Globus pallidus (tissue), 1 donor: ENCODE measurements at regions not wholly inside any gene's neighbourhood (a gene's known extent, or its start where the extent isn't known, plus 50 kb on each side); places are given as distances from the start of the nearest gene placed in this dataset.
A peak's percentile ranks its signal among the peaks of the same experiment; 100 is the strongest.
"Not testable (repeated sequence)": the region's sequence is repeated elsewhere in the genome, so short reads cannot be mapped to it uniquely, and the experiment has no call there.

ENCODE experiments used
- DNase-seq: peaks from one replicate; pipeline ENCODE4 v3.0.0-alpha.2; 2015; ENCODE audit warnings: low spot score

GRCh38 chrX:35221391-35221790 lies 278.8 kb downstream of the FAM47B start:
- not testable (repeated sequence) for DNase-seq

DNA sequence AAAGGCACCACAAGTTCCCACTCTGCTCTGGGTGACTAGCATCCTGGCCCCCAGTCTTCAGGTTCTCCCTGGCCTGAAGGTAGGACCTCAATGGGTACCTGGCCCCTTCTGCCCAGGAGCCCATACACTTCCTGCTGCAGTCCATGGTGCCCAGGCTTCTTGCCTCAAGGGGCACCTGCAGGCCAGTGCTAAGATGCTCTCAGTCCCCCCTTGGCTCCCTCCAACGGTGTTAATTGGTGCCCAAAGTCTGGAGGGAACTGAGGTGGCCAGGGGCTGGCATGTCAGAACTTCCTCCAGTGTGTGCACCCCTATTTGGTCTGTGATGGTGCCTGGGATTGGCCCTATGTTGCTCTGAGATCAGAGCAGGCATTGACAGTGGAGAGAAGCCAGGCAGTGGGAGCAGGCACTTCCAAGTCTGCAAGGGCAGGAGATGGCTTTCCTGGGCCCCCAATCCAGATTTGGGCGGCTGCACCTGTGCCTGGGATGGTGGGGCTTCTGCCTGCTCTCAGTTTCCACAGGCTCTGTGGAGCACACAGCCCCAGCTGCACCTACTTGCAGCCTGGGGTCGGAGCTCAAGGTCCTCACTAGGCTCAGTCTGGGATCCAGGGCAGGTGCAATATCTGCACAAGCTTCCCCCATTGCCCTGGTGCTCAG lies 301.6 kb downstream of the FAM47B start:
- no peak for DNase-seq

DNA sequence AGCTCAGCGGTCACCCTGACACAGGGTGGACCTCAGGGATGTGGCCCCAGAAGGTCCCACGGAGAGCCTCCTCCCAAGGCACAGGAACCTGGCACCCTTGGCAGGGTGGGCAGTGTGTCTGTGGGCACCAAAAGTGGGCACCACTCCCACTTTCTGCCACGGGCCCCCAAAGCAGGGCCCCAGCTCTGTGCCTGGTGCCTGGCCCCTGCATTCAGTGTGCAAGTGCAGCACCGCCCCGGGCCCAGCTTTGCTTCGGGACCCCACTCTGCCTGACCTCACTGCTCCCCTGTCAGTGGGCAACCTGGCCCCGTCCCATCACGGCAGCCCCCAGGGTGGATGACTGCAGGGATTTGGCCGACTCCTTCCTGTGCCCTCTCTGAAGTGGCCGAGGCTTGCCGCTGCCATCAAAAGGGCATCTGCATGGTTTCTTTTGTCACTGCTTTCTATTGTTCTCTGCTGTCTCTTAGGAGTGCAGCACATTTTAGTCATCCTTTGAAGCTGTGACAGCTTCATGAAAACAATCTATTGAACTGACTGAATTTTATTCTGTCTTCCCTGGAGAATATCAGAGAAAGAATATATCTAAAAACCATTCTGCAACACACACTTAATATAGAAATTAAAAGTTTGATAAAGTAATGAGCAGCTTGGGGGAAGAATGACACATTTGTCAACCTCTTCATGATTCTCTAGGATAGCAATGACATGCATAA lies 302.4 kb downstream of the FAM47B start:
- DNase-seq = no peak

GRCh38 chrX:35251226-35251625 lies 308.6 kb downstream of the FAM47B start:
- no peak for DNase-seq

DNA sequence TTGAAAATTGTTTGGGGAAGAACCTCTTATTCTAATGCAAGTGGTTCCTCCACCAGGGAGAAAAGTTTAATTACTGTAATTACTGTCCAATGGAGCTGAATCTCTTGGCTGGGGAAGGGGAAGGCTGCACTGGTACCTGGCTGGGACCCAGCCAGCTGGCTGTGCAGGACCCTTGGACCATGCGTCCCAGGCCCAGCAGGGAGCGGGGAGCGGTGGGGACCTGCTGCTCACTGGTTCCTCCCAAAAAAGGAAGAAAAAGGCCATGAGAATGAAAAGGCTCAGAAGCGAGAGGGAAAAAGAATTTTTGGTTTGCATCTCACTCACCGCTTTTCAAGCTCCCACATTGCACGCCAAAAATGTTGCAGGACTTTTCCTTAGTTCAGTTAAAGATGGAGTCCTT lies 333.5 kb downstream of the FAM47B start:
- DNase-seq = no peak

- DNase-seq = no peak
Observed at GRCh38 chrX:35285289-35285962, 342.8 kb downstream of the FAM47B start.

DNA sequence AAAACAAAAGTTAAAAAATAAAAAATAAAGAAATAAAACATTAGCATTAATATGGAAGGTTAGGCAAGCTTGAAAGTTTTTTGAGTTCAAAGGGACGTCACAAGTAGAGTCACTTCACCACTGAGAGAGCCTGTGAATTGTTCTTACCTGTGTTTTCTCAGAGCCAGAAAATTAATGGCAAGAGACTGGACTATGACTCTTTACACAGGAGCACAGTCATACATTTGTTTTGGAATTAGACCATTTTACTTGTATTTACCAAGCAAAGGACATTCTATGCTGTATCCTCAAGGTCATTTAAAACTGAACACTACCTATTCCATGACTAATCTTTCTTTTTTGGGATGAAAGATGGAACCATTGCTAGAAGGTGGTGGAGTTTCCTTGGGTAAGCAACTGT lies 346.1 kb downstream of the FAM47B start:
- DNase-seq = no peak

DNA sequence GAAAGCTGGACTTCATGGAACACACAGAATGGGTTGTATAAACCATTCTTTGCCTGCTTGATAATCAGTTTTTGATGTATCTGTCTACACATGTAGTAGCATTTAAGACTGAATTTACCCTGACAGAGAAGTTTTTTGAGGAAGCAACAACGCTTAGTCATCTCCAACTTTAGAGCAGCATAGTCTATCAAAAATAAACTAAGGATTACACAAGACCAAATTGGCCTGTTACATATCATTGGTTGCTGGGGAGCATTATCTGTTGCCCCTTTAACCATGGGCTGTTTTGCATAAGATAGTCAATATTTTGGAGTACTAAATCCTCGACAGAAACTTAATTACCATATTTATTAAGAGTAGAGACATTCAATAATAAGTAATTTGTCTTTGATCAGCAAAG lies 347.4 kb downstream of the FAM47B start:
- no peak for DNase-seq

DNA sequence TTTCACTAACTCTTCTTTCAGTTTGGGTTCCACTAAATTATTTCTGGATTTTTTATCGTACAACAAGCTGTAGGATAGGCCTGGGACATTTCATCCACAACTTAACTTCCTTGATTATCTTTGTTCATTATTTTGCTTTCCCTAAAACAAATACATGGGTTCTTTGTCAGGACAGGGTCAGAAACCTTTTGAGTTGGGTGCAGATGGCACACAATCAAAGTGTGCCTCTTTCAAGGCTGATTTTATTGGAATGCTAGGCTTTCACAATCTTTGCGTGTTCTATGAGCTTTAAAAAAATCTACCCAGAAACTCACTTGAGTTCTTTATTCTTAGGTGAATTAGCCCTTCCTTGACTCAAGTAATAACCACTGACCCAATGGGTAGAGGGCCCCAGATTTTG lies 348.4 kb downstream of the FAM47B start:
- no peak for DNase-seq

DNA sequence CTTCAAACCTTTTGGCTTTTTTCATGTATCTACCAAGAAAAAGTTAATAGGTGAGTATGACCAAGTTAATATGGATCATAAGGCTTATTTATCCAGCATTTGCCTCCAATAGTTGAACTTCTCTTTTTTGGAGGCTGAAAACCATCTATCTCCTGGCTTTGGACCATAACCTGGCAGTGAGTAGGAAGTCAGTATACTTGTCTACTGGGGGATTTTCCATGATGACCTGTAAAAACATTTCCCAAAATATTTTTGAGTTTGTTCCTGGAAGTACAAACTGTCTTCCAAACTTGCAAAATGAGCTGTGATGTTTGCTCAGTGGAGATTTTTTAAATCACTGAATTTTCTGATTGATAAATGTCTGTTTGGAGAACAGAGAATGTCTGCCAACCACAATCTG lies 349.9 kb downstream of the FAM47B start:
- DNase-seq = no peak

DNA sequence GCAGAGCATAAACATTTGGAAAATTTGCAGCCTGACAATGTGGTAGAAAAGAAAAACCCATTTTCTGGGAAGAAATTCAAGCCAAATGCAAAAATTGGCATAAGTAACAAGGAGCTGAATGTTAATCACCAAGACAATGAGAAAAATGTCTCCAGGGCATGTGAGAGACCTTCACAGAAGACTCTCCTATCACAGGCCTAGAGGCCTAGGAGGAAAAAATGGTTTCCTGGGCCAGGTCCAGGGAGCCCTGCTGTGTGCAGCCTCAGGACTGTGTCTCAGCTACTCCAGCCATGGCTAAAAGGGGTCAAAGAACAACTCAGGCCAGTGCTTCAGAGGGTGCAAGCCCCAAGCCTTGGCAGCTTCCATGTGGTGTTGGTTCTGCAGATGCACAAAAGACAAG lies 362.4 kb downstream of the FAM47B start:
- DNase-seq = not testable (repeated sequence)

- no peak for DNase-seq
Observed at GRCh38 chrX:35339796-35340195, 397.2 kb downstream of the FAM47B start.

- DNase-seq = no peak
Observed at GRCh38 chrX:35340465-35340864, 397.9 kb downstream of the FAM47B start.

GRCh38 chrX:35351212-35351611 lies 408.6 kb downstream of the FAM47B start:
- DNase-seq = no peak

- DNase-seq = no peak
Observed at GRCh38 chrX:35351795-35352483, 409.3 kb downstream of the FAM47B start.

DNA sequence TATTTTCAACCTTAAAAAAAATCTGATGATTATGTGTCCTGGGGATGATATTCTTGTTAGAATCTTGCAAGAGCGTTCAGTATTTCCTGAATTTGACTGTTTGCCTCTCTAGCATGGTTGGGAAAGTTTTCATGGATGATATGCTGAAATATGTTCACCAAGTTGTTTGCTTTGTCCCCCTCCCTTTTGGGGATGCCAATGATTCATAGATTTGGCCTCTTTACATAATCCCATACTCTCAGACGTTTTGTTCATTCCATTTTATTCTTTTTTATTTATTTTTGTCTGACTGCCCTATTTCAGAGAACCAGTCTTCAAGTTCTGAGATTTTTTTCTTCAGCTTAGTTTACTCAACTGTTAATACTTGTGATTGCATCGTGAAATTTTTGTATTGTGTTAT lies 415.1 kb downstream of the FAM47B start:
- no peak for DNase-seq

GRCh38 chrX:35362866-35363265 lies 420.3 kb downstream of the FAM47B start:
- DNase-seq = no peak

DNA sequence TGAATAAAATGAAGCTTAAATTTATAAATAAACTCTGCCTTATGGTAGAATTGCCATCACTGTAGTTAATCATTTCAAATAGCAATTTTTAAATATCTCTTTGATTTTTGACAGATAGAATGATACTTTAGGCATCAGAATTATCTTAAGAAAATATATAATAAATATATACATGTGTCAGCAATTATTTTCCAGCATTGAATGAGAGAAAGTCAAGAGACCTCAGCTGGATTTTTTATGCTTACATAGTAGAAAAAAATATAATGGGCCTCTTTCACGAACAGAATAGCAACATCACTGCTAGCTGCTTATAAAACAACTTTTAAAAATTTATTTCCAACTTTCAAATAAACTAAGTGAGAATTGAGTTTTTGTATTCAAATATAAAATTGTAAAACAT lies 424.0 kb upstream of the MAGEB16 start:
- DNase-seq = no peak

DNA sequence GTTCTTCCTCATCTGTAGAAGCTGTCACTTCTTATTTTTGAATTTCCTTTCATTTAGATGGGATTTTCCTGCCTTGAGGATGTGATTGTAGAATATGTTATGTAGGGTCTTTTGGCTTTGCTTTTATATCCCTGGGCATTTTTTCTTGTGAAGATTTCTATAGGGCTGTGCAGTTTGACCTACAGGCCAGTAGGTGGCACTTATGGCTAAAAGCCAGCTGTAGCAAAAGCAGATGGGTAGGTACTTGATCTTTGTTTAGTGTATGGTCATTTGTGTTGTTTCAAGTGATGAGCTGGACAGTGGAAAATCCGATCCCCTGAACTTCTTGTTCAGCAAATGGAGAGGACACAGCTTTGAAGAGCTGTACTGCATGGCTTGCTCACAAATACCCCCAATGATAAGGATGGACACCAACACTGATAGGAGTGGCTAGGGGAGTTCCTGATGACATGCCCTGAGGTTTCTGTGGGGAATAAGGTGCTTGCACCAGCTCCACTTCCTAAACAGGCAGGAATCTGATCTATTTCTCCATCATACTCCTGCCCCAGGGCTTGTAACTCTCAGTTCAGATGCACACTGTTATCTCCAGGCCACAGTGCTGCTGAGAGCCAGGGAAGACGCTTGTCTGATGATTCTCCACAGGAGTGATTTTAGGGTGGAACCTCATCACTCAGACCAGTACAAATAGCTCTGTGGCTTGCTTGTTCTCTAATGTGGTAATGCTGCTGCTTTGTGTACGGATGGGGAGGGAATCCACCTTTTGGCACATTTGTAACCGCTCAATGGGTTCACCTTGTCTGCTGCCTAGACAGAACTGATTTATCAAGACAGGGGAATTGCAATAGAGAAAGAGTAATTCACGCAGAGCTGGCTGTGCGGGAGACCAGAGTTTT lies 417.1 kb upstream of the MAGEB16 start:
- peak; percentile 5 for DNase-seq

GRCh38 chrX:35381709-35382108 lies 416.4 kb upstream of the MAGEB16 start:
- DNase-seq = not testable (repeated sequence)

- no peak for DNase-seq
Observed at GRCh38 chrX:35382966-35383365, 415.2 kb upstream of the MAGEB16 start.

GRCh38 chrX:35392232-35392631 lies 405.9 kb upstream of the MAGEB16 start:
- DNase-seq = no peak
